HG03571 (cell line): ENCODE measurements at regions not wholly inside any gene's neighbourhood (a gene's known extent, or its start where the extent isn't known, plus 50 kb on each side); places are given as distances from the start of the nearest gene placed in this dataset.
"Not testable (repeated sequence)": the region's sequence is repeated elsewhere in the genome, so short reads cannot be mapped to it uniquely, and the experiment has no call there.

ENCODE experiments used
- ATAC-seq: cut with Tn5 transposase; IDR thresholded peaks from one replicate; pipeline ENCODE4 v1.9.1; 2021; ENCODE audit not compliant: unreplicated experiment

GRCh38 chr11:109480251-109480650 is 58.3 kb downstream of the C11orf87 start:
- no peak for ATAC-seq

DNA sequence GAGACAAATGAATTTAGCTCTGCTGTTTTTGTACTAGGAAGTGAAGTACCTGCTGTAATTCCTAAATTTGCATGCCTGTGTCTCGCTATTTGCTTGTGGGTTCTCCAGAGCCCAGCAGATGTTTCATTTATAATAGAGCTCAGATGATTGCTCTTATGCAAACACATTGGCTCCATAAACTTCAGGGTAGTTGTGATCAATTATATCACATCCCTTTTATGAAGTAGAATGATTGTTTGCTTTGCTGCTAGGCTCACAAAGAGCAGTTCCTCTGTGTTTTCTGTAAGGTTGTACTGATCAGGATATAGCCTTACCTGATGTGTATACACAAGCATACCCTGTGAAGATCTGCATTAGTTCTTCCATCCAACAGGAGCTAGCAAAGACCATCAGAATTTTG is 64.1 kb downstream of the C11orf87 start:
- no peak for ATAC-seq

GRCh38 chr11:109490953-109491635 is 69.1 kb downstream of the C11orf87 start:
- ATAC-seq = no peak

DNA sequence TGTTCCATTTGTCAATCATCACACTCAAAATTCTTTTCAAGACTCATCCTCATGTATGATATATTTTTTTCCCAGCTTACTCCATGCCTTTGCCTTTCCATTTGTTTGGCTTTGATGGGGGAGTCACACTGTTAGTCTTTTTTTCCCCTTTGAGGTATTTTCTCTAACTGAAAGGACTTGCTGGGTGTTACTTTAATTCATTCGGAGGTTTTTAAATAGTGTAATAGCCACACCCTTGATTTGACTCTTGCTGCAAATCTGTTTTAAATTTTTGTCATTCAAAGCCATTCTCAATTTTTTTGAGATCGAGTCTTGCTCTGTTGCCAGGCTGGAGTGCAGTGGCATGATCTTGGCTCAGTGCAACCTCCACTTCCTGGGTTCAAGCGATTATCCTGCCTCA is 84.1 kb downstream of the C11orf87 start:
- no peak for ATAC-seq

DNA sequence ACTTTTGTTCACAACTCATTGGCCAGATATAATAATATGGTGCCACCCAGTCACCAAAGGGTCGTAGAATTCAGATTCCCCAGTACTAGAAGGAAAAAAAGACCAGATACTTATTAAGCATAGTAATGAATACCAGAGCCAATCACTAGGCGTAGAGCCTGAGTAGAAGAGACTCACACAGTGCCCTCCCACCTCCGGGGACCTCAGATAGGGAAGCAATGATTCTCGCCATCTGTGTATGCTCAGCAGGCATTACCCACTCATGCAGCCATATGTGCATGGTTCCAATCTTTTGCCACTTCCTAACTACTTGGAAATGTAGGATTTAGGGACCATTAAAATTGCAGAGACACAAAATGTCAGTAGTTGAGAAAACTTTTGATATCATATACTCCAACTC is 85.3 kb downstream of the C11orf87 start:
- ATAC-seq = no peak

DNA sequence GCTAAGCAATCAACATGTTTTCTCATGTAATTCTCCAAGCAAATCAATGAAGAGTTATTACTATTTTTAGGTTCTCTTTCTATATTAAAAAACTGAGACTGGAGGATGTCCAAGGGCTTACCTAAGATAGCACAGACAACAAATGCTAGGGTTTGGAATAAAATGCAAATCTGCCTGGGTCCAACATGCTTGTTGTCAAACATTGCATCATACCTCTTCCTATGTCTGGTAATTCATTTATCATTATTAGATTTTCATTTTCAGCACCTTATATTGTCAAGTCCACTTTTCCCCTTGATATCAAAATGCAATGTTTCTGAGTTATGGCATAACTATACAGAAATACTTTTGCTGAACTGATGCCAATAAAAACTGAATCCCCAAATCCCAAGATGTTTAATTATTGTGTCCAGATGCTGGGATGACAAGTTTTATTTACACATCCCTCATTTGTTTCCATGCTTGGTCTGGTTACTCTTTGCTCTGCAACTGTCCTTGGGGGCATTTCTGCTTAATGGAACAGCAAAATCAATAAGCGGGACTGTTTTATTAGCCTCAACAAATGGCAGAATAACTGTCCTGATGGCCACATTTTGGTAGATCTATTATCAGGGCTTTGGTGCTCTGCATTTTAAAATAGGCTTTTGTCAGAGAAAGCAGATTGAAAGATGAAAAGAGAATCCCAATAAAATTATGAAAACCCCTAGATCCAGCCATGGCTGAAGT is 86.0 kb downstream of the C11orf87 start:
- no peak for ATAC-seq

GRCh38 chr11:109508943-109509342 is 87.0 kb downstream of the C11orf87 start:
- ATAC-seq = no peak

- no peak for ATAC-seq
Measured at GRCh38 chr11:109510316-109510715, 88.3 kb downstream of the C11orf87 start.

DNA sequence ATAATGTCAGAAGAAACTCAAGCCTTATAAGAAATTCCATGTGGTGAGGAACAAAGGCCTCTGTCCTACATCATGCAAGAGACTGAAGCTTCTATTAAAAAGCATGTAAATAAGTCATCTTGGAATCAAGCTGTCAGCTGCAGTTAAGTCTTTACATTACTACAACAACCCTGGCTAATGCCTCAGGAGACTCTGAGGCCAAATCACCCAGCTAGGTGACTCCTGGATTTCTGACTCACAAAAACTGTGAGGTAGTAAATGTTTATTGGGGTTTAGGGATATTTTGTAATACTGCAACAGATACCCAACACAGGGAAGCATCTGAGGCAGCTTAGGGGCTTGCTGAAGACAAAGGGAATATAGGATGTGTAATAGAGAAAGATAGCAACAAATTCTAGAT is 89.6 kb downstream of the C11orf87 start:
- ATAC-seq = no peak

GRCh38 chr11:109512249-109512648 is 90.3 kb downstream of the C11orf87 start:
- ATAC-seq = no peak

DNA sequence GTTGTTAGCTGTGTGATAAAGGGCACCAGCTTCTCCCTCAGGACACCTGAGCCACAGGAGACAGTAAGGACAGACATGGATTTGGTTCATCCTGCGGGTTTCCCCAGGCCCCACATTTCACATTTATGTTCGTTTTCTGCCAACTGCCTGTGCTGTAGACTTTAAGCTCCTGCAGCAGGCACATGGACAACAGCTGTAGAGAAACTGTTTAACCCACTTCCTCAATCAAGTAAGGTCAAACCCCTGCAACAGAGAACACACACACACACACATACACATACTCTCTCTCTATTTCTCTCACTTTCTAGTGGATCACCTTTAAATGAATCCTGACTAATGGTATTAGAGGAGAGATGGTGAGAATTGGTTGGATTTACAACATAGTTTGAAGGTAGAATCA is 90.7 kb downstream of the C11orf87 start:
- no peak for ATAC-seq

DNA sequence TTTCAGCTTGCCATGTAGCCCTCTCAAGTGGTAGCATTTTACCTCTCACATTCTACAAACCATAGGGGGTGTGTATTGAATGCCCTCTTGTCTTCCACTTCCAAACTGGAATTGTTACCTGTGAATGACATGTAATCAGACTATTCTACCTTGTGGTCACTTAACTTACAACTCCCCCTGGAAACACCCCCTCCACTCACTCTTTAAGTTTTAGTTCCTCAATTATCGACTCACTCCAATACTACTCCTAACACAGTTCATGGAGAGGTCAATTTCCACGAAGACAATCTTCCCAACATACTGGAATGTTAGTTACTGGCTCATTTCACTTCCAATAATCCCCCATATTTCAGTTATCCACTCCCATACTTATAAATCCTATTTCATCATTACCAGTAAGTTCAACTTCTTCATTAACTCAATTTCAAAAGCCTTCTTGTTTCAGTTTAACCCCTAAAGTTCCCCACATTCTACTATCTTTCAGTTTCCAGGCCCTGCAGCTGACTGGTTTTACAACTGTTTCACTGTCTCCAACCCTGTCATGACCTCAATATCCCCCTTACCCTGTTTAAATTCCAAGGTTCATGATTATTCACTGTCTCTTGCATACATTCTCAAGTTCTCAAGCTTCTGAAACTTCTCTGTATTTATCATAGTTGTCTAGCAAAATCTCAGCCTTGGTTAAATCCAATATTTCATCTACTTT is 92.5 kb downstream of the C11orf87 start:
- no peak for ATAC-seq

DNA sequence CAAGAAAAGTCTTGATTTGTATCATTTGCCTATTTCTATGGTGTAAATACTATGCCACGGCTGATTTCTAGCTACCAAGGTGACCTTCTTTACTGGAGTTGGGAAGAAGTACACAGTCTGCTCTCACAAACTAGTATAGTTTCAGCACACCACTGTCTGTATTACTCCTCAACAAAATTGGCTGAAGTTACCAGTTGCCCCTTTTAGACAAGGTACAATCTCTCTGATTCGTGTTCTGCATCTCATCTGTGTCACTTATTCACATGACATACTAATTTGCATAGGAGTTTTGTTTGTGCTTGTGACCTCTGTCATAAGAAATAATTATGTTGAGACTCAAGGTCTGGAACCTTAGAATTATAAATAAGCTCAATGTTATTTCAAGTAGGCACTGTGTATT is 97.3 kb downstream of the C11orf87 start:
- no peak for ATAC-seq

DNA sequence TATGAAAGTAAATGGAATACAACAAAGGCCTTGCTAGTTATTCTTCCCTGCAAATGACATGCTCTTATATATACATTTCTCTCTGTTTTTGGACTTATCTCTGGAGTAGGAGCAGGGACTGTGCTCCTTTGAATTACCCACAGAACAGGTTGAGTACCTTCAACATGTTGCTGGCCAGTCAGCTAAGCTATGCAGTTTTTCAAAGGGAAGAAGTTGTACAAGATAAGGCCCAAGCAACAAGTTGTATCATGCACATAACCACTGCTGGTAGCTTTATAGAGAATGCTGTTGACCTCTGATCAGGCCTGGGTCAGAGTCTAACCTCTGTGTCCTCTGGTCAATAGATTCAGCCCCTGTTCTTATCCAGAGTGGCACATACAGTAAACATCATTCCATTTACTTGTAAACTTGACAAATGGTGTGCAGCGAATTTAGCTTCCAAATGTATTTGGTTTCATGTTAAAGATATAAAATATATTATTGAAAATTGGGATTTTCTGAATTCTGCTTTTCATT is 99.6 kb downstream of the C11orf87 start:
- no peak for ATAC-seq

DNA sequence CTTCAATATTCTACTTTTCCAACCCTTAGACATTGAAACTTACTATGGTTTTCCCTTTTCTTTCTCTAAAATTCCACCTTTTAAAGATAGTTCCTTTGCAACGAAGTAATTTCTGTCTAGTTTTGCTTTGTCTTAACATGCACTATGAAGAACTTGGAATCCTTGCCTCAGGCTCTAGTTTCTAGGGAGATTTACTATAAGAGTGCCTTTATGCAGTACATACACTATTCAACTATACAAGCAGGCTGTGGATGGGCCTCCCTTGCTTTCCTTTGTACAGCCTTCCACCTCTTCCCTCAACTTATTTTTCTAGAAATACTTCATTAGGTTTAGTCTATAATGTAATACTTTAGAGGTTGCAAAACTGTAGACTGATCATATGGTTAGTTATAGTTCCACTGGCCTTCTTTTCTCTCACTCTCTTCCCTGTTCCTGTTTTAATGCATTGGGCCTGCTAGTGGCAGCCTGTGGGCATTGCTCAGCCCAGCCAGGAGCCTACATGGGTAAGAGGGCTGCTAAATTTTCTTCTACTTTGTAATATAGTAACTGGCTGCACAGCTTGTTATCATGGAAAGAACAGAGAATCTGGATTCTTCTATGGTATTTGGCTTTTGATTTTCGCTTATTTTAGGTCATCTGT is 100.2 kb downstream of the C11orf87 start:
- ATAC-seq = no peak

- not testable (repeated sequence) for ATAC-seq
Measured at GRCh38 chr11:109525636-109526035, 103.6 kb downstream of the C11orf87 start.

GRCh38 chr11:109526061-109526460 is 104.1 kb downstream of the C11orf87 start:
- ATAC-seq = no peak

GRCh38 chr11:109526931-109527330 is 104.9 kb downstream of the C11orf87 start:
- ATAC-seq = no peak

DNA sequence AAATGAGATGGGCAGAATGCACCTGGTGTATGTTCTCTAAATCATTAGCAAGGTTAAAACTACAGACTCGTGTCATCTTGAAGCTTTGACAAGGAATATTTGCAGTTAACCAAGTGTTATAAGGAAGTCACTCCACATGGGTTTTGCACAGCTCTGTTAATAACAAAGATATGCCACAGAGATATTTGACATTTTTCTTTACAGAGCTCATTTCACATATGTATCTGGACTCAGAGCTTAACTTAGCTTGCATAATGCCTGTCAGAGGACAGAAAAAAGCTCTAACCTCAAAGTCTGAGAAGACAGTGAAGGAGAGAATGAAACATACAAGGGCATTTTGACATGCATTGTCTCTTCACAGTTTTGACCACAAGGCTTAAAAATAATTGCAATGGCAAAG is 105.5 kb downstream of the C11orf87 start:
- no peak for ATAC-seq

- no peak for ATAC-seq
Measured at GRCh38 chr11:109547356-109548027, 125.5 kb downstream of the C11orf87 start.

GRCh38 chr11:109552376-109552775 is 130.4 kb downstream of the C11orf87 start:
- ATAC-seq = no peak
